Thyroid gland (tissue), 4 donors: ENCODE measurements at regions not wholly inside any gene's neighbourhood (a gene's known extent, or its start where the extent isn't known, plus 50 kb on each side); places are given as distances from the start of the nearest gene placed in this dataset.
"Not testable (repeated sequence)": the region's sequence is repeated elsewhere in the genome, so short reads cannot be mapped to it uniquely, and the experiment has no call there.

Experiments used
- DNase-seq, 2 donors: peaks; one replicate each; pipeline ENCODE4 v3.0.0-alpha.2; 2019
- H3K27ac ChIP-seq, 3 donors: fragments of 200-600 bp; sonication (generic); 1 replicate in 2 of 3; 2 replicates in 1 of 3; pipeline ENCODE4 v1.5.1; 2016 to 2019; ENCODE audit warnings: mild to moderate bottlenecking in 1 of 3, moderate library complexity in 1 of 3
- H3K27me3 ChIP-seq: fragments of 200-600 bp; sonication (generic); one replicate; pipeline ENCODE4 v1.5.1; 2019
- H3K36me3 ChIP-seq, 2 donors: fragments of 200-600 bp; sonication (generic); one replicate each; pipeline ENCODE4 v1.5.1; 2016 to 2019
- H3K4me1 ChIP-seq, 2 donors: fragments of 200-600 bp; sonication (generic); one replicate each; pipeline ENCODE4 v1.5.1; 2017 to 2019
- H3K4me3 ChIP-seq, 3 donors: fragments of 200-600 bp; sonication (generic); replicated peaks in 1 of 3; 1 replicate in 2 of 3; 2 replicates in 1 of 3; pipeline ENCODE4 v1.5.1; 2016; ENCODE audit warnings: mild to moderate bottlenecking in 1 of 3
- H3K9me3 ChIP-seq: fragments of 200-600 bp; sonication (generic); one replicate; pipeline ENCODE4 v1.5.1; 2017
- POLR2A ChIP-seq, 2 donors: fragments of 450-650 bp; IDR thresholded peaks; one replicate each; pipeline ENCODE4 v1.6.1; 2017; ENCODE audit warnings: antibody characterized with exemption in 2 of 2, mild to moderate bottlenecking in 2 of 2, moderate library complexity in 1 of 2
- WGBS, 2 donors: methylation state at CpG; one replicate each; pipeline ENCODE4 v1.1.5; 2017; 5-methylcytosine and 5-hydroxymethylcytosine counted together
- intact Hi-C: fragments of 100-400 bp; cut with DNase I; formaldehyde crosslinking; loops from one replicate; pipeline ENCODE4 v1.15.1; 2023
- TF ChIP-seq, protein P1 (sequence below), 6 experiments: fragments of 200-600 bp in 3 of 6; fragments of 450-650 bp in 3 of 6; sonication (generic) in 3 of 6; IDR thresholded peaks; one replicate each; pipeline ENCODE4 v1.5.1; 2016 to 2019; ENCODE audit warnings: antibody characterized with exemption in 6 of 6, mild to moderate bottlenecking in 2 of 6, inconsistent platforms in 1 of 6, moderate library complexity in 1 of 6

- Histone ChIP-seq H3K4me3 (no peak overlapping the region), H3K27me3 (no peaks in the 10 kb centered on the region), H3K9me3 (no peaks in the 10 kb centered on the region), H3K27ac (no peak overlapping the region), H3K4me1 (no peaks in the 10 kb centered on the region), H3K36me3 (no peaks in the 10 kb centered on the region)
- DNase-seq = no peak
- no peak for TF ChIP-seq POLR2A (IDR thresholded peaks at IDR 0.05)
- TF ChIP-seq, protein P1, sequence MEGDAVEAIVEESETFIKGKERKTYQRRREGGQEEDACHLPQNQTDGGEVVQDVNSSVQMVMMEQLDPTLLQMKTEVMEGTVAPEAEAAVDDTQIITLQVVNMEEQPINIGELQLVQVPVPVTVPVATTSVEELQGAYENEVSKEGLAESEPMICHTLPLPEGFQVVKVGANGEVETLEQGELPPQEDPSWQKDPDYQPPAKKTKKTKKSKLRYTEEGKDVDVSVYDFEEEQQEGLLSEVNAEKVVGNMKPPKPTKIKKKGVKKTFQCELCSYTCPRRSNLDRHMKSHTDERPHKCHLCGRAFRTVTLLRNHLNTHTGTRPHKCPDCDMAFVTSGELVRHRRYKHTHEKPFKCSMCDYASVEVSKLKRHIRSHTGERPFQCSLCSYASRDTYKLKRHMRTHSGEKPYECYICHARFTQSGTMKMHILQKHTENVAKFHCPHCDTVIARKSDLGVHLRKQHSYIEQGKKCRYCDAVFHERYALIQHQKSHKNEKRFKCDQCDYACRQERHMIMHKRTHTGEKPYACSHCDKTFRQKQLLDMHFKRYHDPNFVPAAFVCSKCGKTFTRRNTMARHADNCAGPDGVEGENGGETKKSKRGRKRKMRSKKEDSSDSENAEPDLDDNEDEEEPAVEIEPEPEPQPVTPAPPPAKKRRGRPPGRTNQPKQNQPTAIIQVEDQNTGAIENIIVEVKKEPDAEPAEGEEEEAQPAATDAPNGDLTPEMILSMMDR (IDR thresholded peaks at IDR 0.05) = no peak
- intact Hi-C loops = no loop called here
These were observed 672.0 kb downstream of the PLOD2 start for GRCh38 chr3:145489011-145489410.

- Histone ChIP-seq H3K36me3 (no peaks in the 10 kb centered on the region), H3K9me3 (no peaks in the 10 kb centered on the region), H3K27ac (no peak overlapping the region), H3K4me1 (no peaks in the 10 kb centered on the region), H3K27me3 (no peaks in the 10 kb centered on the region), H3K4me3 (no peak overlapping the region)
- DNase-seq = peak; percentile 54 to 59
- TF ChIP-seq POLR2A (IDR thresholded peaks at IDR 0.05) = no peak
- TF ChIP-seq, protein P1 (IDR thresholded peaks at IDR 0.05) = no peak
- 47 to 51% methylated on average over 11 of the region's 11 CpGs for WGBS, 2 donors
- intact Hi-C loops = no loop called here
These were observed 670.6 kb downstream of the PLOD2 start for GRCh38 chr3:145490088-145491048.

DNA sequence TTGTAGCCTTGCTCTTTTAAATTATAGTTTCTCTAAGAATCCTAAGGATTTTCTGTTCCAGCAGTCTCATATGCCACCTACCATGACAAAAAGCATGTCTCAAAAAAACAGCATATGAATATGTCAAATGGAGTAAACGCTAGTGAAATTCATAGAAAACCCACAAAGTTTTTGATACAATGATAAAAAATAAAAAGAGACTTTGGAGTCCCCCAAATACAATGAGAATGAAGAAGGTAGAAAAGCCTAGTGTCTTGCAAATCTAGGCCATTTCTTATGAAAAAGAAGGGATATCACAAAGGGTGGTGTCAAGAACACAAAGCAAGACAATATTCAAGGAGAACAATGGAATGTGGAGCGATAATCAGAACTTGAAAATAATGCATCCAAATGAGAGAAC, 668.5 kb downstream of the PLOD2 start:
- TF ChIP-seq, protein P1 (IDR thresholded peaks at IDR 0.05) = no peak
- TF ChIP-seq POLR2A (IDR thresholded peaks at IDR 0.05) = no peak
- H3K4me3 ChIP-seq = no peak overlapping the region
- intact Hi-C loops = no loop called here

DNA sequence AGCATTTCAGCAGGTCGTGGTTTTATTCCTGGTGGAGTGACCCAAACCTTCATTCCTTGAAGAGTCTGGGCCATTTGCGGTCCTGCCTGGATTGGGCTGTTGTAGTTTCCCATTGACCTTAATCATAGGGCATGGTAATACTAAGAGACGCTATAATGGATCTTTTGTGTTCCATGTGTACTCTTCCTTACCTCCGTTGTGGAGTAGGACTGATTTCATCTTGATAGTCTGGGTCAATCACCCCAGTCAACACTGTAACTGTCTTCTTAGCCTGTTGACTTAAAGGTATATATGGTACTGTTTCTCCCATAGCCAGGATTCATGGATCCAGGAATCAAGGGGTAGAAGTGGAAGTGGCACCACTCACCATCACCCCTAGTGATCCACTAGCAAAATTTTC, 643.6 kb downstream of the PLOD2 start:
- intact Hi-C loops, H3K36me3 ChIP-seq, DNase-seq, H3K9me3 ChIP-seq, H3K4me1 ChIP-seq, H3K4me3 ChIP-seq, H3K27me3 ChIP-seq, H3K27ac ChIP-seq: not testable (repeated sequence)
- 88 to 89% methylated on average over 4 of the region's 4 CpGs for WGBS, 2 donors

More for the DNA sequence above, 668.5 kb downstream of the PLOD2 start:
- 92 to 93% methylated on average over 2 of the region's 2 CpGs for WGBS, 2 donors
- H3K4me1 ChIP-seq = no peaks in the 10 kb centered on the region
- no peak for DNase-seq
- H3K36me3 ChIP-seq = no peaks in the 10 kb centered on the region
- H3K9me3 ChIP-seq = no peaks in the 10 kb centered on the region
- no peak overlapping the region for H3K27ac ChIP-seq
- H3K27me3 ChIP-seq = no peaks in the 10 kb centered on the region

GRCh38 chr3:145518639-145519038, 642.3 kb downstream of the PLOD2 start:
- Histone ChIP-seq H3K27ac (no peak overlapping the region), H3K27me3 (no peaks in the 10 kb centered on the region), H3K4me3 (no peak overlapping the region), H3K9me3 (no peaks in the 10 kb centered on the region), H3K4me1 (no peaks in the 10 kb centered on the region), H3K36me3 (no peaks in the 10 kb centered on the region)
- WGBS, 2 donors = 37 to 43% methylated on average over 4 of the region's 4 CpGs
- intact Hi-C loops = no loop called here
- DNase-seq = no peak
- no peak for TF ChIP-seq POLR2A (IDR thresholded peaks at IDR 0.05)
- TF ChIP-seq, protein P1 (IDR thresholded peaks at IDR 0.05) = no peak
